Mesothelial cell of epicardium (in vitro differentiated cells): ENCODE measurements at regions not wholly inside any gene's neighbourhood (a gene's known extent, or its start where the extent isn't known, plus 50 kb on each side); places are given as distances from the start of the nearest gene placed in this dataset.

ENCODE experiments used
- DNase-seq, 2 experiments: peaks; one replicate each; pipeline ENCODE4 v3.0.0; 2021; ENCODE audit warnings: low spot score in 2 of 2; ENCODE audit not compliant: unreplicated experiment in 2 of 2
- H3K27ac Mint-ChIP-seq: 2 replicates; pipeline ENCODE4 v1.8.0; 2021; ENCODE audit warnings: mixed read lengths
- H3K27me3 Mint-ChIP-seq: 2 replicates; pipeline ENCODE4 v1.8.0; 2021; ENCODE audit warnings: low read depth, mixed read lengths
- H3K36me3 Mint-ChIP-seq: 2 replicates; pipeline ENCODE4 v1.8.0; 2021; ENCODE audit warnings: mixed read lengths
- H3K4me1 Mint-ChIP-seq: 2 replicates; pipeline ENCODE4 v1.8.0; 2021; ENCODE audit warnings: mixed read lengths
- H3K4me3 Mint-ChIP-seq: 2 replicates; pipeline ENCODE4 v1.8.0; 2021; ENCODE audit warnings: mild to moderate bottlenecking, moderate library complexity, mixed read lengths
- H3K9me3 Mint-ChIP-seq: 2 replicates; pipeline ENCODE4 v1.8.0; 2021; ENCODE audit warnings: mixed read lengths
- CTCF ChIP-seq: fragments of 200-600 bp; sonication (generic); IDR thresholded peaks from one replicate; pipeline ENCODE4 v1.5.0; 2021; ENCODE audit warnings: antibody characterized with exemption; ENCODE audit not compliant: unreplicated experiment

GRCh38 chr4:110270492-110271197 lies 72.2 kb upstream of the ELOVL6 start:
- no peak for DNase-seq
- peaks cover 9% of the 10 kb centered on the region for H3K9me3 Mint-ChIP-seq
- H3K4me3 Mint-ChIP-seq = no peak overlapping the region
- TF ChIP-seq CTCF = no peak
- no peaks in the 10 kb centered on the region for H3K27me3 Mint-ChIP-seq
- no peaks in the 10 kb centered on the region for H3K4me1 Mint-ChIP-seq
- no peaks in the 10 kb centered on the region for H3K36me3 Mint-ChIP-seq
- no peak overlapping the region for H3K27ac Mint-ChIP-seq

DNA sequence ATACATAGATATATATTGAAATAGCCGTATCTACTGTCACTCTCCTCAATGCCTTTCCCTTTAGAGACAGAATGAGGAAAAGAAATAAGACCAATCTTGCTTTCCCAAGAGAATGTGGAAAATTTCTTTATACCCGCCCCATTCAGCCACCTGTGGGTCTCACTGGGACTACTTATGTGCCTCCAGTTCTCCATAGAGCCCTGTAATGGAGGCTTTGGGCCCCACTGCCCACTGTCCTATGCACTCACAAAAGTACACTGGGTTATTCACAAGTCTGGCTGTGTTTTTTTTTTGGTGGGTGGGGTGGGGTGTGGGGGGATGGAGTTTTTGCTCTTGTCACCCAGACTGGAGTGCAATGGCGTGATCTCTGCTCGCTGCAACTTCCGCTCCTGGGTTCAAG lies 70.4 kb upstream of the ELOVL6 start:
- no peak overlapping the region for H3K4me3 Mint-ChIP-seq
- H3K27me3 Mint-ChIP-seq = no peaks in the 10 kb centered on the region
- H3K4me1 Mint-ChIP-seq = no peaks in the 10 kb centered on the region
- DNase-seq = no peak
- no peak overlapping the region for H3K27ac Mint-ChIP-seq
- TF ChIP-seq CTCF = no peak
- H3K9me3 Mint-ChIP-seq = peaks cover 9% of the 10 kb centered on the region
- no peaks in the 10 kb centered on the region for H3K36me3 Mint-ChIP-seq

DNA sequence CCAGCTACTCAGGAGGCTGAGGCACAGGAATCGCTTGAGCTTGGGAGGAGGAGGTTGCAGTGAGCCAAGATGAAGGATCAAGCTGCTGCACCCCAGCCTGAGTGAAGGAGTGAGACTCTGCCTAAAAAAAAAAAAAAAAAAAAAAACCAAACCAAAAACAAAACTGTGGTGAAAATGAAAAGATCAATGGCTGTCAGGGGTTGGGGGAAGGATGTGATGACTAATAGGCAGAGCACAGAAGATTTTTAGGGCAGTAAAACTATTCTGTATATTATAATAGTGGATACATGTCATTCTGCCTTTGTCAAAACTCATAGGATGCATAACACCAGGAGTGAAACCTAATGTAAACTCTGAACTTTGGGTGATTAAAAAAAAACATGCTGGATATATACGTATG lies 69.9 kb upstream of the ELOVL6 start:
- no peaks in the 10 kb centered on the region for H3K36me3 Mint-ChIP-seq
- no peak overlapping the region for H3K4me3 Mint-ChIP-seq
- no peaks in the 10 kb centered on the region for H3K4me1 Mint-ChIP-seq
- peaks cover 13% of the 10 kb centered on the region for H3K9me3 Mint-ChIP-seq
- no peaks in the 10 kb centered on the region for H3K27me3 Mint-ChIP-seq
- no peak for DNase-seq
- TF ChIP-seq CTCF = no peak
- H3K27ac Mint-ChIP-seq = no peak overlapping the region

DNA sequence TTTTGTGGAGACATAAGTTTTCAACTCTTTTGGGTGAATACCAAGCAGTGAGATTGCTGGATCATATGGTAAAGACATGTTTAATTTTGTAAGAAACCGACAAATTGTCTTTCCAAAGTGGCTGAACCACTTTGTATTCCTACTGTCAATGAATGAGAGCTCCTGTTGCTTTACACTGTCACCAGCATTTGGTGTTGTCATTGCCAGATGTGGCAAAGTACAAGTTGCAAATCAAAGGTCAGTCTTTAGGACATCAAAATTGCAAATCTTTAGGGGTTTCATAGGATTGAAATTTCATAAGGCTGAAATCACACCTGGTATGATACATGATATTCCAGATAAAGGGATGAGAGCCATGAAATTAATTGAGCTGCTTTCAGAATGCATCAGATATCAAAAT lies 67.7 kb upstream of the ELOVL6 start:
- H3K4me1 Mint-ChIP-seq = no peaks in the 10 kb centered on the region
- no peaks in the 10 kb centered on the region for H3K27me3 Mint-ChIP-seq
- no peaks in the 10 kb centered on the region for H3K36me3 Mint-ChIP-seq
- no peak for DNase-seq
- no peak overlapping the region for H3K4me3 Mint-ChIP-seq
- no peak overlapping the region for H3K27ac Mint-ChIP-seq
- TF ChIP-seq CTCF = no peak
- H3K9me3 Mint-ChIP-seq = peaks cover 14% of the 10 kb centered on the region

- H3K27me3 Mint-ChIP-seq = no peaks in the 10 kb centered on the region
- no peak for TF ChIP-seq CTCF
- no peak for DNase-seq
- no peak overlapping the region for H3K27ac Mint-ChIP-seq
- peaks cover 14% of the 10 kb centered on the region for H3K9me3 Mint-ChIP-seq
- H3K36me3 Mint-ChIP-seq = no peaks in the 10 kb centered on the region
- peaks cover 5% of the 10 kb centered on the region for H3K4me1 Mint-ChIP-seq
- H3K4me3 Mint-ChIP-seq = no peak overlapping the region
Observed at GRCh38 chr4:110265001-110265400, 66.6 kb upstream of the ELOVL6 start.

DNA sequence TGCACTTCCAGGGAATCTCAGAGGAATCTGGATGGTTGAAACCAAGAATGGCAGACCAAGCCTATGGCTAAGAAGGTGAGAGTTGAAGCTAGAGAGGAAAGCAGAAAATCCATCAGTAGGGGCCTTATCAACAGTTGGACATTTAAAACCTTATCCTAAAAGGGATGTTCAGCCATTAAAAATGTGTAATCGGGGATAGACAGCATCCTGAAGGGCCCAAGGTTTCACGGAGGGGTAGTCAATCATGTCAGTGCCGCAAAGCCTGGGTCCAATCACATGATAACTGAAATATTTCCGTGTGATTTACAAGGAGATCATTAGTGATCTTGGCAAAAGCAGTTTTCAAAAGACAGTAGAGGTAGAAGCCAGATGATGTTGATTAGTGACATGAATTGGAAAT lies 61.9 kb upstream of the ELOVL6 start:
- no peak overlapping the region for H3K27ac Mint-ChIP-seq
- no peak overlapping the region for H3K4me3 Mint-ChIP-seq
- peaks cover 5% of the 10 kb centered on the region for H3K4me1 Mint-ChIP-seq
- no peaks in the 10 kb centered on the region for H3K27me3 Mint-ChIP-seq
- peaks cover 10% of the 10 kb centered on the region for H3K9me3 Mint-ChIP-seq
- H3K36me3 Mint-ChIP-seq = no peaks in the 10 kb centered on the region
- TF ChIP-seq CTCF = no peak
- no peak for DNase-seq
